GM12878 (cell line): ENCODE measurements at regions not wholly inside any gene's neighbourhood (a gene's known extent, or its start where the extent isn't known, plus 50 kb on each side); places are given as distances from the start of the nearest gene placed in this dataset.

Experiments
- BCL11A ChIP-seq: IDR thresholded peaks from 2 replicates; pipeline ENCODE4 v1.6.1; 2011; ENCODE audit warnings: low read depth, low read length
- ZNF274 ChIP-seq: IDR thresholded peaks from one replicate; pipeline ENCODE4 v1.8.0; 2011; ENCODE audit not compliant: insufficient read length, insufficient read depth
- TF ChIP-seq, protein P1 (sequence below), 3 experiments: IDR thresholded peaks in 2 of 3; conservative IDR thresholded peaks in 1 of 3; 2 replicates each; pipeline ENCODE4 v1.5.1; 2011; ENCODE audit warnings: low read depth in 3 of 3, low read length in 3 of 3, mild to moderate bottlenecking in 3 of 3, control low read depth in 2 of 3, moderate library complexity in 2 of 3, inconsistent platforms in 1 of 3, mixed read lengths in 1 of 3; ENCODE audit not compliant: control insufficient read depth in 2 of 3, insufficient read depth in 1 of 3; ENCODE audit errors: extremely low read depth in 1 of 3

DNA sequence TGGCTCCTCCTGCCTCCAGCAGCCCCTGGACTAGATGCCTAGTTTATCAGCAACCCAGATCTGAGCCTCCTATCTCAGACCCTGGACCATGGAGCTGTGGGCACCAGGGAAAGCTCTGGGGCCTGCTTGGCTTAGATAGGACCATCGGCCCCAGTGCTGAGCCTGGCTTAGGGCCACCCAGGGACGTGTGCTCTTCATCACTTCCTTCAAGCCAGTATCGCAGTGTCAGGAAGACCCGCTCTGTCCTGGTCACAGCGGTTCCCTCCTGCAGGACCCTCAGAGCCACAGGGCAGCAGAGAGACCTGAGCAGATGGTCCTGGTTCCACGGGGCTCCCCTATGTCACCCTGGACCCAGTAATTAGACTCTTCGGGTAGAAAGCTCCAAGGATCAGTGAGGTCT is 105.7 kb upstream of the FAM20C start:
- TF ChIP-seq BCL11A (no peak), ZNF274 (no peak)
- TF ChIP-seq, protein P1, sequence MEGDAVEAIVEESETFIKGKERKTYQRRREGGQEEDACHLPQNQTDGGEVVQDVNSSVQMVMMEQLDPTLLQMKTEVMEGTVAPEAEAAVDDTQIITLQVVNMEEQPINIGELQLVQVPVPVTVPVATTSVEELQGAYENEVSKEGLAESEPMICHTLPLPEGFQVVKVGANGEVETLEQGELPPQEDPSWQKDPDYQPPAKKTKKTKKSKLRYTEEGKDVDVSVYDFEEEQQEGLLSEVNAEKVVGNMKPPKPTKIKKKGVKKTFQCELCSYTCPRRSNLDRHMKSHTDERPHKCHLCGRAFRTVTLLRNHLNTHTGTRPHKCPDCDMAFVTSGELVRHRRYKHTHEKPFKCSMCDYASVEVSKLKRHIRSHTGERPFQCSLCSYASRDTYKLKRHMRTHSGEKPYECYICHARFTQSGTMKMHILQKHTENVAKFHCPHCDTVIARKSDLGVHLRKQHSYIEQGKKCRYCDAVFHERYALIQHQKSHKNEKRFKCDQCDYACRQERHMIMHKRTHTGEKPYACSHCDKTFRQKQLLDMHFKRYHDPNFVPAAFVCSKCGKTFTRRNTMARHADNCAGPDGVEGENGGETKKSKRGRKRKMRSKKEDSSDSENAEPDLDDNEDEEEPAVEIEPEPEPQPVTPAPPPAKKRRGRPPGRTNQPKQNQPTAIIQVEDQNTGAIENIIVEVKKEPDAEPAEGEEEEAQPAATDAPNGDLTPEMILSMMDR (IDR thresholded peaks at IDR 0.05 in 2 of 3, conservative IDR thresholded peaks at IDR 0.05 in 1 of 3; ENCODE audit: control insufficient read depth in 2 of 3, extremely low read depth in 1 of 3, insufficient read depth in 1 of 3, low read depth in 3 of 3, low read length in 3 of 3): no peak
